ENCODE measurements at regions not wholly inside any gene's neighbourhood (a gene's known extent, or its start where the extent isn't known, plus 50 kb on each side); places are given as distances from the start of the nearest gene placed in this dataset.

DNA sequence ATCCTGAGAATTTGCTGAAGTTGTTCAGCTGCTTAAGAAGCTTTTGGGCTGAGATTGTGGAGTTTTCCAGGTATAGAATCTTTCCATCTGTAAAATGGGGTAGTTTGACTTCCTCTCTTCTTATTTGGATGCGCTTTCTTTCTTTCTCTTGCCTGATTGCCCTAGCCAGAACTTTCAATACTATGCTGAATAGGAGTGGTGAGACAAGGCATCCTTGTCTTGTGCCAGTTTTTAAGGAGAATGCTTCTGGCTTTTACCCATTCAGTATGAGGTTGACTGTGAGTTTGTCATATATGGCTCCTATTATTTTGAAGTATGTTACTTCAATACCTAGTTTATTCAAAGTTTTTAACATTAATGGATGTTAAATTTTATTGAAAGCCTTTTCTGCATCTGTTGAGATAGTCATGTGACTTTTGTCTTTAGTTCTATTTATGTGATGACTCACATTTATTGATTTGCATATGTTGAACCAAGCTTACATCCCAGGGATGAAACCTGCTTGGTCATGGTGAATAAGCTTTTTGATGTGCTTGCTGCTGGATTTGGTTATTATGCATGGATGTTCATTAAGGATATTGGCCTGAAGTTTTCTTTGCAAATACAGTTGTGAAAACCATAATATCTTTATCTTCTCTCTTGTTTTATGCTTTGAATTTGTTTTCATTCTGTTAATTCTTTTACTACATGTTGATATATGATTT is 573.8 kb upstream of the NDST4 start:
- TF ChIP-seq, protein P1, sequence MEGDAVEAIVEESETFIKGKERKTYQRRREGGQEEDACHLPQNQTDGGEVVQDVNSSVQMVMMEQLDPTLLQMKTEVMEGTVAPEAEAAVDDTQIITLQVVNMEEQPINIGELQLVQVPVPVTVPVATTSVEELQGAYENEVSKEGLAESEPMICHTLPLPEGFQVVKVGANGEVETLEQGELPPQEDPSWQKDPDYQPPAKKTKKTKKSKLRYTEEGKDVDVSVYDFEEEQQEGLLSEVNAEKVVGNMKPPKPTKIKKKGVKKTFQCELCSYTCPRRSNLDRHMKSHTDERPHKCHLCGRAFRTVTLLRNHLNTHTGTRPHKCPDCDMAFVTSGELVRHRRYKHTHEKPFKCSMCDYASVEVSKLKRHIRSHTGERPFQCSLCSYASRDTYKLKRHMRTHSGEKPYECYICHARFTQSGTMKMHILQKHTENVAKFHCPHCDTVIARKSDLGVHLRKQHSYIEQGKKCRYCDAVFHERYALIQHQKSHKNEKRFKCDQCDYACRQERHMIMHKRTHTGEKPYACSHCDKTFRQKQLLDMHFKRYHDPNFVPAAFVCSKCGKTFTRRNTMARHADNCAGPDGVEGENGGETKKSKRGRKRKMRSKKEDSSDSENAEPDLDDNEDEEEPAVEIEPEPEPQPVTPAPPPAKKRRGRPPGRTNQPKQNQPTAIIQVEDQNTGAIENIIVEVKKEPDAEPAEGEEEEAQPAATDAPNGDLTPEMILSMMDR (IDR thresholded peaks at IDR 0.05; ENCODE audit: poor library complexity), result no peak
- no peak for TF ChIP-seq EZH2 (IDR thresholded peaks at IDR 0.05; ENCODE audit: borderline replicate concordance)
- TF ChIP-seq EZH2phosphoT487 (IDR thresholded peaks at IDR 0.05; ENCODE audit: low read depth, severe bottlenecking, unreplicated experiment), result no peak
- no peaks in the 10 kb centered on the region for H3K9me2 ChIP-seq (replicated peaks; ENCODE audit: insufficient read depth)
- H3K36me3 ChIP-seq (replicated peaks; ENCODE audit: insufficient read depth, low read depth), result no peaks in the 10 kb centered on the region
- H3K27me3 ChIP-seq, result no peaks in the 10 kb centered on the region
- H3K4me3 ChIP-seq, result no peak overlapping the region
- DNase-seq (ENCODE audit: low spot score), result no peak
- H2AFZ ChIP-seq, result no peak overlapping the region
- no peaks in the 10 kb centered on the region for H3K79me2 ChIP-seq
- no peaks in the 10 kb centered on the region for H3K9me3 ChIP-seq (ENCODE audit: low read depth)
- 100% methylated on average over 1 of the region's 1 CpG for WGBS (ENCODE audit: low lambda C conversion rate, missing lambda C conversion rate)
- no peaks in the 10 kb centered on the region for H4K20me1 ChIP-seq (ENCODE audit: insufficient read depth, poor library complexity, severe bottlenecking)
- H3K4me1 ChIP-seq (ENCODE audit: insufficient read depth), result no peaks in the 10 kb centered on the region
- no peak overlapping the region for H3K4me2 ChIP-seq
- no peak overlapping the region for H3K27ac ChIP-seq

DNA sequence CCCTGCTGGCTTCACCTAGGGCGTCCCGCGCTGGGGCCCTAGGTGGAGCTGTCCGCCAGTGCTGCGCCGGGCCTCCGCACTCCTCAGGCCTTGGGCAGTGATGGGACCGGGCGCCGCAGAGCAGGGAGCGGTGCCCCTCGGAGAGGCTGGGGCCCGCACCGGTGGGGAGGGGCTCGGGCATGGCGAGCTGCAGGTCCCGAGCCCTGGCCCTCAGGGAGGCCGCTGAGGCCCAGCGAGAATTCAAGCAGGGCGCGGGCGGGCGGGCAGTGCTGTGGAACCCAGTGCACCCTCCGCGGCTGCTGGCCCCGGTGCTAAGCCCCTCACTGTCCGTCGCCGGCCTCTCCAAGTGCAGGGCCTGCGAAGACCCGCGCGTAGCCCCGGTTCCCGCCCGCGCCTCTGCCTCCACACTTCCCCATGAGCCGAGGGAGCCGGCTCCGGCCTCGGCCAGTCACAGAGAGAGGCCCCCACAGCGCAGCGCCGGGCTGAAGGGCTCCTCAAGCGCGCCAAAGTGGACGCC is 565.1 kb upstream of the NDST4 start:
- Histone ChIP-seq H3K27me3 (no peaks in the 10 kb centered on the region), H3K36me3 (replicated peaks; ENCODE audit: insufficient read depth, low read depth) (no peaks in the 10 kb centered on the region), H2AFZ (no peak overlapping the region), H3K9me2 (replicated peaks; ENCODE audit: insufficient read depth) (no peaks in the 10 kb centered on the region), H3K4me3 (no peak overlapping the region), H3K27ac (no peak overlapping the region), H3K4me2 (no peak overlapping the region), H3K9me3 (ENCODE audit: low read depth) (no peaks in the 10 kb centered on the region), H3K79me2 (no peaks in the 10 kb centered on the region), H3K4me1 (ENCODE audit: insufficient read depth) (no peaks in the 10 kb centered on the region), H4K20me1 (ENCODE audit: insufficient read depth, poor library complexity, severe bottlenecking) (no peaks in the 10 kb centered on the region)
- WGBS (ENCODE audit: low lambda C conversion rate, missing lambda C conversion rate), result 97% methylated on average over 34 of the region's 47 CpGs
- DNase-seq (ENCODE audit: low spot score), result peak; percentile 2
- TF ChIP-seq EZH2phosphoT487 (IDR thresholded peaks at IDR 0.05; ENCODE audit: low read depth, severe bottlenecking, unreplicated experiment), result no peak
- TF ChIP-seq, protein P1 (IDR thresholded peaks at IDR 0.05; ENCODE audit: poor library complexity), result no peak
- TF ChIP-seq EZH2 (IDR thresholded peaks at IDR 0.05; ENCODE audit: borderline replicate concordance), result no peak

DNA sequence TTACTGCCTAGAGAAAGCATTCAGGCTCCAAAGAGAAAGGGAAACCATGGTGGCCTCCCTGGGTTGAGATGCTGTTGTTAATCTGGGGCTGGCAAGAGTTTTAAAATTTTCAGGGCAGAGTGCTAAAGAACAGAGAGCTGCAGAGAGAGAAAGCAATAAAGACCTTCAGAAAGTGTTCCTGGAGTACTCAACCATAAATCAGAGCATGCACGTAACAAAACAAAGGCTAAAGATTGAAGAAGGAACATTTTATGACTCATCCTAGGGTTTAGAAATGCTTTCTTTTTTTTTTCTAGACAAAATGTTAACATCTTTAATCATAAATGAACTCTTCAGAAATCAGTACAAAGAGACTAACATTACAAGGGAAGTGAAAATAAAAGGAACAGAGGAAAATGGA is 562.3 kb upstream of the NDST4 start:
- H3K27ac ChIP-seq, result no peak overlapping the region
- no peaks in the 10 kb centered on the region for H3K36me3 ChIP-seq (replicated peaks; ENCODE audit: insufficient read depth, low read depth)
- DNase-seq (ENCODE audit: low spot score), result no peak
- no peaks in the 10 kb centered on the region for H3K79me2 ChIP-seq
- no peaks in the 10 kb centered on the region for H3K9me3 ChIP-seq (ENCODE audit: low read depth)
- WGBS (ENCODE audit: low lambda C conversion rate, missing lambda C conversion rate), result 43% methylated on average over 1 of the region's 1 CpG
- no peaks in the 10 kb centered on the region for H3K27me3 ChIP-seq
- no peak overlapping the region for H3K4me3 ChIP-seq
- no peak overlapping the region for H3K4me2 ChIP-seq
- TF ChIP-seq EZH2phosphoT487 (IDR thresholded peaks at IDR 0.05; ENCODE audit: low read depth, severe bottlenecking, unreplicated experiment) (no peak), EZH2 (IDR thresholded peaks at IDR 0.05; ENCODE audit: borderline replicate concordance) (no peak)
- TF ChIP-seq, protein P1 (IDR thresholded peaks at IDR 0.05; ENCODE audit: poor library complexity), result no peak
- H3K9me2 ChIP-seq (replicated peaks; ENCODE audit: insufficient read depth), result no peaks in the 10 kb centered on the region
- no peaks in the 10 kb centered on the region for H4K20me1 ChIP-seq (ENCODE audit: insufficient read depth, poor library complexity, severe bottlenecking)
- no peak overlapping the region for H2AFZ ChIP-seq
- no peaks in the 10 kb centered on the region for H3K4me1 ChIP-seq (ENCODE audit: insufficient read depth)

All from hepatocyte (in vitro differentiated cells).